ENCODE measurements at regions not wholly inside any gene's neighbourhood (a gene's known extent, or its start where the extent isn't known, plus 50 kb on each side); places are given as distances from the start of the nearest gene placed in this dataset.

GRCh38 chr10:78760463-78761310, 308.1 kb upstream of the ZMIZ1 start:
- no peak for TF ChIP-seq MAX (IDR thresholded peaks at IDR 0.05; ENCODE audit: low read depth)
- no peak for TF ChIP-seq SIN3A (IDR thresholded peaks at IDR 0.05; ENCODE audit: borderline replicate concordance, low read depth, low read length)
- TF ChIP-seq FOXJ3 (CRISPR knock-in tag; IDR thresholded peaks at IDR 0.05), result no peak
- TF ChIP-seq RFX5 (IDR thresholded peaks at IDR 0.05; ENCODE audit: low read length), result no peak
- no peak for TF ChIP-seq POLR2AphosphoS5 (IDR thresholded peaks at IDR 0.05; ENCODE audit: low read depth, low read length)
- TF ChIP-seq YY1 (IDR thresholded peaks at IDR 0.05; ENCODE audit: low read depth), result no peak
